Mesendoderm (in vitro differentiated cells): ENCODE measurements at regions not wholly inside any gene's neighbourhood (a gene's known extent, or its start where the extent isn't known, plus 50 kb on each side); places are given as distances from the start of the nearest gene placed in this dataset.

Experiments
- DNase-seq: peaks from one replicate; pipeline ENCODE4 v3.0.0; 2013
- H2AK5ac ChIP-seq: 2 replicates; pipeline ENCODE4 v1.6.1; 2013; ENCODE audit warnings: low read length, inconsistent platforms
- H2BK120ac ChIP-seq: 2 replicates; pipeline ENCODE4 v1.6.1; 2013; ENCODE audit warnings: low read depth, mild to moderate bottlenecking, low read length, moderate library complexity, mixed read lengths
- H2BK15ac ChIP-seq: replicated peaks from 2 replicates; pipeline ENCODE4 v1.6.1; 2013; ENCODE audit warnings: low read depth, mild to moderate bottlenecking, moderate library complexity
- H2BK5ac ChIP-seq: 2 replicates; pipeline ENCODE4 v1.6.1; 2013; ENCODE audit warnings: low read length, inconsistent platforms
- H3K18ac ChIP-seq: 2 replicates; pipeline ENCODE4 v1.6.1; 2013; ENCODE audit warnings: mild to moderate bottlenecking, low read length, mixed read lengths
- H3K23ac ChIP-seq: one replicate; pipeline ENCODE4 v1.6.1; 2013; ENCODE audit warnings: low read length
- H3K27ac ChIP-seq: 2 replicates; pipeline ENCODE4 v1.5.1; 2013; ENCODE audit warnings: low read depth, mild to moderate bottlenecking, inconsistent platforms, low read length, moderate library complexity
- H3K27me3 ChIP-seq: 2 replicates; pipeline ENCODE4 v1.6.1; 2013; ENCODE audit warnings: low read length, control low read depth, mild to moderate bottlenecking, inconsistent platforms; ENCODE audit not compliant: insufficient read depth, poor library complexity
- H3K36me3 ChIP-seq: 2 replicates; pipeline ENCODE4 v1.6.1; 2013; ENCODE audit warnings: low read length, inconsistent platforms; ENCODE audit not compliant: control insufficient read depth, insufficient read depth
- H3K4ac ChIP-seq: one replicate; pipeline ENCODE4 v1.6.1; 2013; ENCODE audit warnings: low read depth, mild to moderate bottlenecking, low read length, moderate library complexity
- H3K4me1 ChIP-seq: 2 replicates; pipeline ENCODE4 v1.6.1; 2013; ENCODE audit warnings: low read depth, low read length, inconsistent platforms; ENCODE audit not compliant: control insufficient read depth
- H3K4me2 ChIP-seq: 2 replicates; pipeline ENCODE4 v1.6.1; 2013; ENCODE audit warnings: low read length
- H3K4me3 ChIP-seq: 2 replicates; pipeline ENCODE4 v1.5.1; 2013; ENCODE audit warnings: mild to moderate bottlenecking, low read length
- H3K56ac ChIP-seq: one replicate; pipeline ENCODE4 v1.6.1; 2013; ENCODE audit warnings: low read length
- H3K79me1 ChIP-seq: 2 replicates; pipeline ENCODE4 v1.6.1; 2013; ENCODE audit warnings: low read length, inconsistent platforms
- H3K79me2 ChIP-seq: 2 replicates; pipeline ENCODE4 v1.6.1; 2013; ENCODE audit warnings: mild to moderate bottlenecking, low read length; ENCODE audit not compliant: control insufficient read depth, insufficient read depth
- H3K9ac ChIP-seq: 2 replicates; pipeline ENCODE4 v1.6.1; 2013; ENCODE audit warnings: low read length, inconsistent platforms
- H4K5ac ChIP-seq: one replicate; pipeline ENCODE4 v1.6.1; 2013; ENCODE audit warnings: low read length
- H4K8ac ChIP-seq: one replicate; pipeline ENCODE4 v1.6.1; 2013; ENCODE audit warnings: low read depth, mild to moderate bottlenecking, control low read depth, low read length, moderate library complexity
- WGBS: extraction: QIAGEN DNeasy Blood & Tissue Kit; methylation state at CpG from one replicate; pipeline ENCODE4 v1.1.7; 2013; ENCODE audit warnings: low lambda C conversion rate, missing lambda C conversion rate; ENCODE audit not compliant: insufficient coverage; ENCODE audit errors: extremely low coverage; 5-methylcytosine and 5-hydroxymethylcytosine counted together

GRCh38 chr4:137209240-137209639, 323.1 kb downstream of the PCDH18 start:
- H2BK120ac ChIP-seq: no peak overlapping the region
- no peak overlapping the region for H3K4me3 ChIP-seq
- WGBS: no CpG with 5 or more reads among the region's 2 CpGs

GRCh38 chr4:137206781-137207180, 325.5 kb downstream of the PCDH18 start:
- Histone ChIP-seq H3K79me2 (no peaks in the 10 kb centered on the region), H2AK5ac (no peak overlapping the region), H2BK5ac (no peak overlapping the region), H4K5ac (no peak overlapping the region), H3K27me3 (no peaks in the 10 kb centered on the region), H3K4me3 (no peak overlapping the region), H3K27ac (no peak overlapping the region), H3K79me1 (no peaks in the 10 kb centered on the region), H3K23ac (no peak overlapping the region), H3K4ac (no peak overlapping the region), H4K8ac (no peak overlapping the region), H3K9ac (no peak overlapping the region), H3K4me2 (no peak overlapping the region), H3K18ac (no peak overlapping the region), H2BK120ac (no peak overlapping the region), H3K4me1 (no peaks in the 10 kb centered on the region), H3K36me3 (no peaks in the 10 kb centered on the region), H3K56ac (no peak overlapping the region), H2BK15ac (no peak overlapping the region)
- no peak for DNase-seq
- WGBS: no CpG with 5 or more reads among the region's 1 CpG

More at GRCh38 chr4:137209240-137209639, 323.1 kb downstream of the PCDH18 start:
- H3K79me2 ChIP-seq: no peaks in the 10 kb centered on the region
- peak; percentile 14 for DNase-seq
- H2BK5ac ChIP-seq: no peak overlapping the region
- no peaks in the 10 kb centered on the region for H3K79me1 ChIP-seq
- H2AK5ac ChIP-seq: no peak overlapping the region
- H2BK15ac ChIP-seq: no peak overlapping the region
- H3K9ac ChIP-seq: no peak overlapping the region
- H3K56ac ChIP-seq: no peak overlapping the region
- no peak overlapping the region for H3K23ac ChIP-seq
- H3K27ac ChIP-seq: no peak overlapping the region
- H3K4ac ChIP-seq: no peak overlapping the region
- no peaks in the 10 kb centered on the region for H3K36me3 ChIP-seq
- no peak overlapping the region for H4K5ac ChIP-seq
- H3K4me2 ChIP-seq: no peak overlapping the region
- H3K18ac ChIP-seq: no peak overlapping the region
- no peaks in the 10 kb centered on the region for H3K27me3 ChIP-seq
- no peaks in the 10 kb centered on the region for H3K4me1 ChIP-seq
- no peak overlapping the region for H4K8ac ChIP-seq

- H3K4me3 ChIP-seq: no peak overlapping the region
- H2BK15ac ChIP-seq: no peak overlapping the region
- H3K4me2 ChIP-seq: no peak overlapping the region
- no peak overlapping the region for H3K9ac ChIP-seq
- DNase-seq: no peak
- no CpG with 5 or more reads among the region's 2 CpGs for WGBS
- no peak overlapping the region for H2BK120ac ChIP-seq
- H3K18ac ChIP-seq: no peak overlapping the region
- H3K4ac ChIP-seq: no peak overlapping the region
- H3K36me3 ChIP-seq: no peaks in the 10 kb centered on the region
- H4K5ac ChIP-seq: no peak overlapping the region
- no peaks in the 10 kb centered on the region for H3K27me3 ChIP-seq
- H3K4me1 ChIP-seq: no peaks in the 10 kb centered on the region
- H3K79me1 ChIP-seq: no peaks in the 10 kb centered on the region
- H2BK5ac ChIP-seq: no peak overlapping the region
- no peak overlapping the region for H3K56ac ChIP-seq
- no peaks in the 10 kb centered on the region for H3K79me2 ChIP-seq
- H2AK5ac ChIP-seq: no peak overlapping the region
- no peak overlapping the region for H4K8ac ChIP-seq
- no peak overlapping the region for H3K27ac ChIP-seq
- H3K23ac ChIP-seq: no peak overlapping the region
These were observed 328.7 kb downstream of the PCDH18 start for GRCh38 chr4:137203601-137204000.

- Histone ChIP-seq H2BK15ac (no peak overlapping the region), H3K4me1 (no peaks in the 10 kb centered on the region), H3K4me3 (no peak overlapping the region), H3K27ac (no peak overlapping the region), H3K36me3 (no peaks in the 10 kb centered on the region), H4K8ac (no peak overlapping the region), H2BK120ac (no peak overlapping the region), H3K4me2 (no peak overlapping the region), H3K27me3 (no peaks in the 10 kb centered on the region), H3K4ac (no peak overlapping the region), H2BK5ac (no peak overlapping the region), H3K56ac (no peak overlapping the region), H2AK5ac (no peak overlapping the region), H3K79me1 (no peaks in the 10 kb centered on the region), H3K23ac (no peak overlapping the region), H4K5ac (no peak overlapping the region), H3K18ac (no peak overlapping the region), H3K9ac (no peak overlapping the region), H3K79me2 (no peaks in the 10 kb centered on the region)
- peak; percentile 25 for DNase-seq
- WGBS: no CpG with 5 or more reads among the region's 2 CpGs
These were observed 332.0 kb downstream of the PCDH18 start for GRCh38 chr4:137200322-137200721.

- no peaks in the 10 kb centered on the region for H3K27me3 ChIP-seq
These were observed 333.5 kb downstream of the PCDH18 start for GRCh38 chr4:137198791-137199190.

GRCh38 chr4:137194670-137195069, 337.6 kb downstream of the PCDH18 start:
- Histone ChIP-seq H2BK120ac (no peak overlapping the region), H2BK5ac (no peak overlapping the region), H3K79me2 (no peaks in the 10 kb centered on the region), H2AK5ac (no peak overlapping the region), H3K27ac (no peak overlapping the region), H3K23ac (no peak overlapping the region), H3K4me3 (no peak overlapping the region), H3K9ac (no peak overlapping the region), H3K4me2 (no peak overlapping the region), H3K79me1 (no peaks in the 10 kb centered on the region), H3K4ac (no peak overlapping the region), H3K18ac (no peak overlapping the region), H3K27me3 (no peaks in the 10 kb centered on the region), H4K5ac (no peak overlapping the region), H2BK15ac (no peak overlapping the region), H3K36me3 (no peaks in the 10 kb centered on the region), H3K4me1 (no peaks in the 10 kb centered on the region), H4K8ac (no peak overlapping the region), H3K56ac (no peak overlapping the region)
- no peak for DNase-seq
- WGBS: no CpG with 5 or more reads among the region's 1 CpG

More at GRCh38 chr4:137198791-137199190, 333.5 kb downstream of the PCDH18 start:
- no peak overlapping the region for H2BK5ac ChIP-seq
- no peak overlapping the region for H3K56ac ChIP-seq
- no peak overlapping the region for H4K5ac ChIP-seq
- H3K79me1 ChIP-seq: no peaks in the 10 kb centered on the region
- H3K4ac ChIP-seq: no peak overlapping the region
- no peak overlapping the region for H4K8ac ChIP-seq
- no peaks in the 10 kb centered on the region for H3K79me2 ChIP-seq
- no peak overlapping the region for H2BK120ac ChIP-seq
- H2BK15ac ChIP-seq: no peak overlapping the region
- DNase-seq: no peak
- H3K4me3 ChIP-seq: no peak overlapping the region
- no peak overlapping the region for H3K23ac ChIP-seq
- H3K27ac ChIP-seq: no peak overlapping the region
- H3K9ac ChIP-seq: no peak overlapping the region
- H3K4me2 ChIP-seq: no peak overlapping the region
- no peaks in the 10 kb centered on the region for H3K4me1 ChIP-seq
- no peak overlapping the region for H3K18ac ChIP-seq
- WGBS: no CpG with 5 or more reads among the region's 4 CpGs
- H3K36me3 ChIP-seq: no peaks in the 10 kb centered on the region
- H2AK5ac ChIP-seq: no peak overlapping the region
